SU-DHL-6 (cell line): ENCODE measurements at regions not wholly inside any gene's neighbourhood (a gene's known extent, or its start where the extent isn't known, plus 50 kb on each side); places are given as distances from the start of the nearest gene placed in this dataset.

Source experiments
- H2AFZ ChIP-seq: fragments of 200-600 bp; sonication (generic); 2 replicates; pipeline ENCODE4 v1.6.1; 2014; ENCODE audit warnings: low read depth, mild to moderate bottlenecking, moderate library complexity, mixed read lengths, antibody characterized with exemption, low read length; ENCODE audit not compliant: severe bottlenecking
- H3F3A ChIP-seq: fragments of 200-600 bp; shearing (Covaris generic); 2 replicates; pipeline ENCODE4 v1.6.0; 2016; ENCODE audit warnings: antibody characterized with exemption, mild to moderate bottlenecking; ENCODE audit not compliant: insufficient read depth
- H3K27ac ChIP-seq: fragments of 200-600 bp; sonication (generic); 2 replicates; pipeline ENCODE4 v1.5.1; 2016; ENCODE audit warnings: low read depth, mild to moderate bottlenecking, low read length, moderate library complexity, mixed read lengths
- H3K27me3 ChIP-seq: fragments of 200-600 bp; sonication (generic), shearing (Covaris generic); 2 replicates; pipeline ENCODE4 v1.6.0; 2014; ENCODE audit warnings: mild to moderate bottlenecking, low read length
- H3K36me3 ChIP-seq: fragments of 200-600 bp; sonication (generic); 2 replicates; pipeline ENCODE4 v1.6.1; 2014; ENCODE audit warnings: mild to moderate bottlenecking, low read length, mixed read lengths
- H3K4me2 ChIP-seq: fragments of 300-600, 200-600 bp; shearing (Covaris generic), sonication (generic); 2 replicates; pipeline ENCODE4 v1.6.0; 2014; ENCODE audit warnings: low read length, low read depth, mild to moderate bottlenecking; ENCODE audit not compliant: poor library complexity, severe bottlenecking
- H3K4me3 ChIP-seq: fragments of 200-600 bp; sonication (generic); 2 replicates; pipeline ENCODE4 v1.5.1; 2014; ENCODE audit warnings: antibody characterized with exemption, low read length, mild to moderate bottlenecking, mixed read lengths; ENCODE audit not compliant: insufficient read depth, poor library complexity, severe bottlenecking
- H3K79me2 ChIP-seq: fragments of 200-600 bp; sonication (generic); 2 replicates; pipeline ENCODE4 v1.6.1; 2014; ENCODE audit warnings: mild to moderate bottlenecking, low read length, moderate library complexity; ENCODE audit not compliant: insufficient read depth
- H3K9ac ChIP-seq: fragments of 200-600 bp; sonication (generic); 2 replicates; pipeline ENCODE4 v1.7.0; 2014; ENCODE audit warnings: mild to moderate bottlenecking, low read length
- H3K9me2 ChIP-seq: fragments of 200-600 bp; sonication (generic); replicated peaks from 2 replicates; pipeline ENCODE4 v1.6.1; 2014; ENCODE audit warnings: low read length; ENCODE audit not compliant: insufficient read depth
- H3K9me3 ChIP-seq: fragments of 200-600 bp; sonication (generic); 2 replicates; pipeline ENCODE4 v1.6.1; 2014; ENCODE audit warnings: low read length, mixed read lengths; ENCODE audit not compliant: insufficient read depth
- H4K20me1 ChIP-seq: fragments of 200-600 bp; sonication (generic); 2 replicates; pipeline ENCODE4 v1.6.1; 2014; ENCODE audit warnings: low read depth, mild to moderate bottlenecking, antibody characterized with exemption, low read length, moderate library complexity, mixed read lengths
- EZH2phosphoT487 ChIP-seq: fragments of 200-600 bp; sonication (generic), shearing (Covaris generic); conservative IDR thresholded peaks from 2 replicates; pipeline ENCODE4 v1.6.1; 2018; ENCODE audit warnings: mild to moderate bottlenecking, antibody characterized with exemption, low read length, moderate library complexity, mixed read lengths
- TF ChIP-seq, protein P1 (sequence below): fragments of 200-600 bp; sonication (generic); IDR thresholded peaks from one replicate; pipeline ENCODE4 v1.5.1; 2017; ENCODE audit warnings: antibody characterized with exemption, mild to moderate bottlenecking, low read length, moderate library complexity; ENCODE audit not compliant: insufficient read depth, poor library complexity, severe bottlenecking

DNA sequence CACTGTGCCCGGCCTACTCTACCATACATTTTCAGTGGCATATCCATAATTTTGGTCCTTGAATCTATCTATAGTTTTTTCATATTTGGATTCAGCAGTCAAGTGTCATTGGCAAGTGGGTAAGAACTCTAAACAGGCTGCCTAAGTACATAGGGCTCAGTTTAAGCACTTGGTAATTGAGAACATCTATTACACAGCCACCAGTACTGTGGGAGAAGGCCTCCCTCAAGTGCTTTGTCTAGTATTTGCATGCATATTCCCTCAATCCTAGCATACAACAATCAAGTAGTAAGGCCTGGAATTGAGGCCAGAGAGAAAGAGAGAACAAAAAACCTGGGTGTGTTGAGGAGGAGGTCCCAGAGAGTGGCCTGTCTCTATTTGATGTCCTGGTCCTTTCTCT is 325.2 kb downstream of the USP25 start:
- Histone ChIP-seq H3K9ac (no peak overlapping the region), H3K27ac (no peak overlapping the region), H4K20me1 (no peaks in the 10 kb centered on the region), H3F3A (no peaks in the 10 kb centered on the region), H3K9me2 (no peaks in the 10 kb centered on the region), H3K27me3 (no peaks in the 10 kb centered on the region), H2AFZ (no peak overlapping the region), H3K9me3 (no peaks in the 10 kb centered on the region), H3K4me2 (no peak overlapping the region), H3K4me3 (no peak overlapping the region), H3K79me2 (no peaks in the 10 kb centered on the region), H3K36me3 (no peaks in the 10 kb centered on the region)
- TF ChIP-seq, protein P1, sequence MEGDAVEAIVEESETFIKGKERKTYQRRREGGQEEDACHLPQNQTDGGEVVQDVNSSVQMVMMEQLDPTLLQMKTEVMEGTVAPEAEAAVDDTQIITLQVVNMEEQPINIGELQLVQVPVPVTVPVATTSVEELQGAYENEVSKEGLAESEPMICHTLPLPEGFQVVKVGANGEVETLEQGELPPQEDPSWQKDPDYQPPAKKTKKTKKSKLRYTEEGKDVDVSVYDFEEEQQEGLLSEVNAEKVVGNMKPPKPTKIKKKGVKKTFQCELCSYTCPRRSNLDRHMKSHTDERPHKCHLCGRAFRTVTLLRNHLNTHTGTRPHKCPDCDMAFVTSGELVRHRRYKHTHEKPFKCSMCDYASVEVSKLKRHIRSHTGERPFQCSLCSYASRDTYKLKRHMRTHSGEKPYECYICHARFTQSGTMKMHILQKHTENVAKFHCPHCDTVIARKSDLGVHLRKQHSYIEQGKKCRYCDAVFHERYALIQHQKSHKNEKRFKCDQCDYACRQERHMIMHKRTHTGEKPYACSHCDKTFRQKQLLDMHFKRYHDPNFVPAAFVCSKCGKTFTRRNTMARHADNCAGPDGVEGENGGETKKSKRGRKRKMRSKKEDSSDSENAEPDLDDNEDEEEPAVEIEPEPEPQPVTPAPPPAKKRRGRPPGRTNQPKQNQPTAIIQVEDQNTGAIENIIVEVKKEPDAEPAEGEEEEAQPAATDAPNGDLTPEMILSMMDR = no peak
- no peak for TF ChIP-seq EZH2phosphoT487

DNA sequence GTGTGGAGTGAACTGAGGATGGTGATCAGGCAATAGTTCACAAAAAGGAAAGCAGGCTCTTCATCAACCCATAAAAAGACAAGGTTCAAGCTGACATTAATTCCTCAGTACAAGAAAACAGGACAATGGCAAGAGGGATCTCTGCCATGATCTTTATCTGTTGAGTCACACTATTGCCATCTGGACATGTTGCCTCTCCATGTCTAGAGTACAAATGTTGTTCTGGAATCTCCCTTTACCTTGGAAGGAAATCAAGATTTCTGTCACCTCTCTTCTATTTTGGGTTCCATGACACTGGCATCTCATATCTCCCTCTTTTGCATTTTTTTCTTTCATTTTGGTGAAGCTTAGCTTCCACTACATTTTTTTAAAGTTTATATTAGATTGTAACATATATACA is 329.1 kb downstream of the USP25 start:
- no peaks in the 10 kb centered on the region for H4K20me1 ChIP-seq
- no peaks in the 10 kb centered on the region for H3K9me2 ChIP-seq
- H3K36me3 ChIP-seq = no peaks in the 10 kb centered on the region
- H3K4me2 ChIP-seq = no peak overlapping the region
- no peaks in the 10 kb centered on the region for H3K27me3 ChIP-seq
- TF ChIP-seq EZH2phosphoT487 = no peak
- TF ChIP-seq, protein P1 = no peak
- H3K9ac ChIP-seq = no peak overlapping the region
- H3K4me3 ChIP-seq = no peak overlapping the region
- H2AFZ ChIP-seq = no peak overlapping the region
- H3K79me2 ChIP-seq = no peaks in the 10 kb centered on the region
- H3K27ac ChIP-seq = no peak overlapping the region
- 0 out of 2 replicates have a peak, but pooled peaks cover 3% of the 10 kb centered on the region for H3K9me3 ChIP-seq
- no peaks in the 10 kb centered on the region for H3F3A ChIP-seq

DNA sequence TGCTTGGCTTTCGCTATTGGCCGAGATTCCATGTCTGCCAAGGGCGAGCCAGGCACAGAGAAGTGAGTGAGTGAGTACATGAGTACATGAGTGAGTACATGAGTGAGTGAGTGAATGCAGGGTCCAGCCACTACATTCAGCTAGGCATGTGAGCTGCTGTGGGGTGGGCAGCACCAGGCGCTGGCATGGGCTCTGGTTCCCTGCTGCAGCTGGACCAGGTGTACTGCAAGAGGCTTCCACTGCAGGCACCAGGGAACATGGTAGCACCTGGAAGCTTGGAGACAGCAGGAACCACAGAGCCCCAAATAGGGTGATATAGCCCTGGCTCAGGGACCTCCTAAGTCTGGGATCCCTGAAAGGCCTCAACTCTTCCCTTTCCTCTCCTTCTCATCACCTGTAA is 330.2 kb downstream of the USP25 start:
- H3K9ac ChIP-seq = no peak overlapping the region
- H3K27ac ChIP-seq = no peak overlapping the region
- H3K9me2 ChIP-seq = no peaks in the 10 kb centered on the region
- no peak overlapping the region for H3K4me2 ChIP-seq
- no peak overlapping the region for H3K4me3 ChIP-seq
- no peaks in the 10 kb centered on the region for H3K79me2 ChIP-seq
- H2AFZ ChIP-seq = no peak overlapping the region
- H3K36me3 ChIP-seq = no peaks in the 10 kb centered on the region
- no peak for TF ChIP-seq EZH2phosphoT487
- TF ChIP-seq, protein P1 = no peak
- no peaks in the 10 kb centered on the region for H4K20me1 ChIP-seq
- H3K9me3 ChIP-seq = 0 out of 2 replicates have a peak, but pooled peaks cover 3% of the 10 kb centered on the region
- no peaks in the 10 kb centered on the region for H3K27me3 ChIP-seq
- H3F3A ChIP-seq = no peaks in the 10 kb centered on the region
